ENCODE measurements at regions not wholly inside any gene's neighbourhood (a gene's known extent, or its start where the extent isn't known, plus 50 kb on each side); places are given as distances from the start of the nearest gene placed in this dataset.
"Not testable (repeated sequence)": the region's sequence is repeated elsewhere in the genome, so short reads cannot be mapped to it uniquely, and the experiment has no call there.

DNA sequence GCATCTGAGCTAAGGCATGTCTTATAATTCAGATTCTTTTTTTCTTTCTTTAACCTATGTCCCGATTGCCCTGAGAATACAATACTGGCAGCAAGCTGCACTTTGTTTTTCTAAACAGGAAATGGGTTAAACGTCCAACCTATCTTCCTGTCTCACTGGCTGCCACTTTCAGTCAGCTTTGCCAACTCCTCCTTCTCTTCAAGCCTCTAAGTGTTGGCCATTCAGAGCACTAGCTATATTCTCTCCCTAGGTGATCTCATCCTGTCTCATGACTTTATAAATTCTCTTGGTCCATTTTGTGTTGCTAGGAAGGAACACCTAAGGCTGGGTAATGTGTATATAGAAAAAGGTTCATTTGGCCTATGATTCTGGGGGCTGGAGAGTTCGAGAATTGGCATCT, 109.5 kb upstream of the TSC22D1 start:
- H3K27ac ChIP-seq (ENCODE audit: low read depth, low read length): no peak overlapping the region

DNA sequence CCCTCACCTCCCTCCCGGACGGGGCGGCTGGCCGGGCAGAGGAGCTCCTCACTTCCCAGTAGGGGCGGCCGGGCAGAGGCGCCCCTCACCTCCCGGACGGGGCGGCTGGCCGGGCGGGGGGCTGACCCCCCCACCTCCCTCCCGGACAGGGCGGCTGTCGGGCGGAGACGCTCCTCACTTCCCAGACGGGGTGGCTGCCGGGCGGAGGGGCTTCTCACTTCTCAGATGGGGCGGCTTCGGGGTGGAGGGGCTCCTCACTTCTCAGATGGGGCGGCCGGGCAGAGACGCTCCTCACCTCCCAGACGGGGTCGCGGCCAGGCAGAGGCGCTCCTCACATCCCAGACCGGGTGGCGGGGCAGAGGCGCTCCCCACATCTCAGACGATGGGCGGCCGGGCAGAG, 106.3 kb upstream of the TSC22D1 start:
- not testable (repeated sequence) for H3K9me3 ChIP-seq (ENCODE audit: control insufficient read depth in 1 of 2, low read length in 2 of 2); H3K4me1 ChIP-seq (ENCODE audit: control insufficient read depth in 1 of 2, insufficient read depth in 2 of 2, low read length in 2 of 2); H3K27me3 ChIP-seq (ENCODE audit: control insufficient read depth in 1 of 2, insufficient read depth in 2 of 2, low read length in 2 of 2); H3K36me3 ChIP-seq (ENCODE audit: control insufficient read depth in 1 of 2, insufficient read depth in 2 of 2, low read length in 2 of 2); H3K27ac ChIP-seq (ENCODE audit: low read depth, low read length); H3K9ac ChIP-seq (ENCODE audit: low read depth in 1 of 2, low read length in 2 of 2); H3K4me3 ChIP-seq (ENCODE audit: low read depth in 1 of 2, low read length in 2 of 2)

More for the DNA sequence above, 109.5 kb upstream of the TSC22D1 start:
- Histone ChIP-seq H3K36me3 (ENCODE audit: control insufficient read depth in 1 of 2, insufficient read depth in 2 of 2, low read length in 2 of 2) (no peaks in the 10 kb centered on the region), H3K4me1 (ENCODE audit: control insufficient read depth in 1 of 2, insufficient read depth in 2 of 2, low read length in 2 of 2) (no peaks in the 10 kb centered on the region), H3K27me3 (ENCODE audit: control insufficient read depth in 1 of 2, insufficient read depth in 2 of 2, low read length in 2 of 2) (no peaks in the 10 kb centered on the region), H3K9me3 (ENCODE audit: control insufficient read depth in 1 of 2, low read length in 2 of 2) (peaks cover 0 to 2% of the 10 kb centered on the region in 2 donors), H3K9ac (ENCODE audit: low read depth in 1 of 2, low read length in 2 of 2) (no peak overlapping the region), H3K4me3 (ENCODE audit: low read depth in 1 of 2, low read length in 2 of 2) (no peak overlapping the region)

DNA sequence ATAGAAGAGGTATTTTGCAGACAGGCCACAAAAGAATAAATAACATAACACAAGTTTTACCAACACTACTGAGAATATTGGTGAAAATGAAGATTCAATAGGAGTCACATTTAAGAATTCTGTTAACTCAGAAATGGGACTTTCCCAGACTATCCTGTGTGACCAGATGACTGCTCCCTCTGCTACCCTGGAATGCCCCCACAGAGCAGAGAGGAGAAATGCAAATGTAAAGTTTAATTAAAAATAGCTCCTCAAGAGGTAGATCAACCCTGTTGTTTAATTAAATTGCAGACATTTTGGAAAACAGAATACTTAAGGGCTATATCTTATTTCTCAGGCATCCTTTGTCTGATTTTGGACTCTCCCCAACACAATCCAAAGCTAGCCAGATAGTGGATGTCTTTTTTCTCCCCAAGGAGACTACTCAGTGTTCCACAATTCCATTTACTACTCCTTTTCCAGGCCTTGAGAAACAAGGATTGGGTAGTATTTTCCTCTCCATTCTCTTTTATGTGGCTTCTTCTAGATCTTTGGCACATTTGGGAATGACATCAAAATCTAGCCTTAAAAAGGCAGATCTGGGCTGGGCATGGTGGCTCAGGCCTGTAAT, 104.7 kb upstream of the TSC22D1 start:
- Histone ChIP-seq H3K27ac (ENCODE audit: low read depth, low read length) (no peak overlapping the region), H3K9ac (ENCODE audit: low read depth in 1 of 2, low read length in 2 of 2) (no peak overlapping the region), H3K36me3 (ENCODE audit: control insufficient read depth in 1 of 2, insufficient read depth in 2 of 2, low read length in 2 of 2) (no peaks in the 10 kb centered on the region), H3K4me1 (ENCODE audit: control insufficient read depth in 1 of 2, insufficient read depth in 2 of 2, low read length in 2 of 2) (no peaks in the 10 kb centered on the region), H3K4me3 (ENCODE audit: low read depth in 1 of 2, low read length in 2 of 2) (no peak overlapping the region), H3K9me3 (ENCODE audit: control insufficient read depth in 1 of 2, low read length in 2 of 2) (peaks cover 0 to 4% of the 10 kb centered on the region in 2 donors), H3K27me3 (ENCODE audit: control insufficient read depth in 1 of 2, insufficient read depth in 2 of 2, low read length in 2 of 2) (no peaks in the 10 kb centered on the region)

DNA sequence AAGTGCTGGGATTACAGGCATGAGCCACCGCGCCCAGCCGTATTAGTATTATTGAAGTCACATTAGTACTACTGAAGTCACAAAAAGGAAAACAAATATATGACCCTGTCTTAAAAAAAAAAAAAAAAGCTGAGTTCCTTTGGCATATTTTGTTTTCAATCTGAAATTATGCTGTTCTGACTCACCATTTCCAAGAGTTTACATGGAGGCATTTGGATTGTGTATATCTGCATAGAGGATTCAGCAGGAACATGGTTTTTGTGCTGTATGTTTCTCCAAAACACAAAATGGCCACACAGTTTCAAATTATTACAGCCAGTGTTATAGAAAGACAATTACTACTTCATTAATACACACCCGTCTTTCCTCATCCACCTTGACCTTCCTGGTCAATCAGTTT, 103.5 kb upstream of the TSC22D1 start:
- no peak overlapping the region for H3K9ac ChIP-seq (ENCODE audit: low read depth in 1 of 2, low read length in 2 of 2)
- no peak overlapping the region for H3K27ac ChIP-seq (ENCODE audit: low read depth, low read length)
- H3K4me1 ChIP-seq (ENCODE audit: control insufficient read depth in 1 of 2, insufficient read depth in 2 of 2, low read length in 2 of 2): no peaks in the 10 kb centered on the region
- no peaks in the 10 kb centered on the region for H3K36me3 ChIP-seq (ENCODE audit: control insufficient read depth in 1 of 2, insufficient read depth in 2 of 2, low read length in 2 of 2)
- H3K4me3 ChIP-seq (ENCODE audit: low read depth in 1 of 2, low read length in 2 of 2): no peak overlapping the region
- peaks cover 0 to 4% of the 10 kb centered on the region in 2 donors for H3K9me3 ChIP-seq (ENCODE audit: control insufficient read depth in 1 of 2, low read length in 2 of 2)
- H3K27me3 ChIP-seq (ENCODE audit: control insufficient read depth in 1 of 2, insufficient read depth in 2 of 2, low read length in 2 of 2): no peaks in the 10 kb centered on the region

DNA sequence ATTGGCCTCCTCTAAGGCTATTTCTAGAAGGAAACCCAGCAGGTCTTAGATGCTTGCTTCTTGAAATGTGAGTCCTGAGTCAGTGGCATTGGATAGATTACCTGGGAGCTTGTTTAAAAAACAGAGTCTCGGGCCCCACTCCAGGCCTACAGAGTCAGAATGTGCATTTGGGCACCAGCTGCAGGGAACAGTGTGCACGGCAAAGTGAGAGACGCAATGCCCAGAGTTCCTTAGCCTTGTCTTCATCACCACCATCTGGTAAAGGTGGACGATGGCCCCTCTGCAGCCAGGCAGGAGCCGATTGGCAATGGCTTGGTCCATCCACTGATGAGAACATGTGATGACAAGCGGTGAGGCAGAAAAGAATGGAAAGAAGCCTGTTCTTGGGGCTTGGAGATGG, 102.1 kb upstream of the TSC22D1 start:
- Histone ChIP-seq H3K9me3 (ENCODE audit: control insufficient read depth in 1 of 2, low read length in 2 of 2) (peaks cover 0 to 4% of the 10 kb centered on the region in 2 donors), H3K4me3 (ENCODE audit: low read depth in 1 of 2, low read length in 2 of 2) (no peak overlapping the region), H3K36me3 (ENCODE audit: control insufficient read depth in 1 of 2, insufficient read depth in 2 of 2, low read length in 2 of 2) (no peaks in the 10 kb centered on the region), H3K27ac (ENCODE audit: low read depth, low read length) (no peak overlapping the region), H3K4me1 (ENCODE audit: control insufficient read depth in 1 of 2, insufficient read depth in 2 of 2, low read length in 2 of 2) (no peaks in the 10 kb centered on the region), H3K9ac (ENCODE audit: low read depth in 1 of 2, low read length in 2 of 2) (no peak overlapping the region), H3K27me3 (ENCODE audit: control insufficient read depth in 1 of 2, insufficient read depth in 2 of 2, low read length in 2 of 2) (no peaks in the 10 kb centered on the region)

DNA sequence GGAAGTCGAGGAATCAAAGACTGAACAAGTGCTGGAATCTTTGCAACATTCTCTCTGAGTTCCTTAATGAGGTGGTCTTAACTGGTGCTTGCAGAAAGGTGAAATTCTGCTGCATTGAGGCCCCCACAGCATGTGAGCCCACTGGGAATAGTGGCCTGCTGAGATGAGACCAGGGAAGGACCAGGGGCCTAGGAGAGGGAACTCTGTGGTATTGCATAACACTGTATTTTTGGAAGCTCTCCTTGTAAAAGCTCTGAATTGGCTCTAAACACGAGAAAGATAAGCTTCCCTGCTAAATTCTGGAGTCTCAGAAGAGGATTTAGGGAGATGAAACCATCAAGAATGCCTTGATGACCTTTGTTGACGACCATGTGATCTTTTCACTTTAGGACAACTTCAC, 100.4 kb upstream of the TSC22D1 start:
- Histone ChIP-seq H3K4me3 (ENCODE audit: low read depth in 1 of 2, low read length in 2 of 2) (no peak overlapping the region), H3K27me3 (ENCODE audit: control insufficient read depth in 1 of 2, insufficient read depth in 2 of 2, low read length in 2 of 2) (no peaks in the 10 kb centered on the region), H3K27ac (ENCODE audit: low read depth, low read length) (no peak overlapping the region), H3K4me1 (ENCODE audit: control insufficient read depth in 1 of 2, insufficient read depth in 2 of 2, low read length in 2 of 2) (no peaks in the 10 kb centered on the region), H3K9ac (ENCODE audit: low read depth in 1 of 2, low read length in 2 of 2) (no peak overlapping the region), H3K36me3 (ENCODE audit: control insufficient read depth in 1 of 2, insufficient read depth in 2 of 2, low read length in 2 of 2) (no peaks in the 10 kb centered on the region), H3K9me3 (ENCODE audit: control insufficient read depth in 1 of 2, low read length in 2 of 2) (peaks cover 0 to 4% of the 10 kb centered on the region in 2 donors)

DNA sequence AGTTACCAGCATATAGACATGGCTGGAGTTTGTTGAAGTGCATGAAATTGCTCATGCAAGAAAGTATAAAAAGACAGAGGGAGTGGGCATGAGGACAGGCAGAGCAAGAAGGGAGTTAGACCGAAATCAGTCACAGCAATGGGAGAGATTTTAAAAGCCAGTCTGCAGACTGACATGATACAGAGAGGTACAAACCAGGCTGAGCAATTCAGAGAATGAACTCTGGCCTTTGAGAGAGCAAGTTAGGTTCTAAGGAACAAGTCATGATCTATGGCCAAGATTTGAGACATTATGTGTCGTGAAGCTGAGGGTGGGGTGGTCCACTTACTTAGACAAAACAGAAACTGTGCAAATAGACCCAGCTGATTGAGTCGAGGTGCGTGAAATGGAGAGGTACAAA, 93.4 kb upstream of the TSC22D1 start:
- Histone ChIP-seq H3K4me3 (ENCODE audit: low read depth in 1 of 2, low read length in 2 of 2) (no peak overlapping the region), H3K27ac (ENCODE audit: low read depth, low read length) (no peak overlapping the region), H3K9ac (ENCODE audit: low read depth in 1 of 2, low read length in 2 of 2) (no peak overlapping the region), H3K36me3 (ENCODE audit: control insufficient read depth in 1 of 2, insufficient read depth in 2 of 2, low read length in 2 of 2) (no peaks in the 10 kb centered on the region), H3K27me3 (ENCODE audit: control insufficient read depth in 1 of 2, insufficient read depth in 2 of 2, low read length in 2 of 2) (no peaks in the 10 kb centered on the region), H3K9me3 (ENCODE audit: control insufficient read depth in 1 of 2, low read length in 2 of 2) (no peaks in the 10 kb centered on the region), H3K4me1 (ENCODE audit: control insufficient read depth in 1 of 2, insufficient read depth in 2 of 2, low read length in 2 of 2) (no peaks in the 10 kb centered on the region)

DNA sequence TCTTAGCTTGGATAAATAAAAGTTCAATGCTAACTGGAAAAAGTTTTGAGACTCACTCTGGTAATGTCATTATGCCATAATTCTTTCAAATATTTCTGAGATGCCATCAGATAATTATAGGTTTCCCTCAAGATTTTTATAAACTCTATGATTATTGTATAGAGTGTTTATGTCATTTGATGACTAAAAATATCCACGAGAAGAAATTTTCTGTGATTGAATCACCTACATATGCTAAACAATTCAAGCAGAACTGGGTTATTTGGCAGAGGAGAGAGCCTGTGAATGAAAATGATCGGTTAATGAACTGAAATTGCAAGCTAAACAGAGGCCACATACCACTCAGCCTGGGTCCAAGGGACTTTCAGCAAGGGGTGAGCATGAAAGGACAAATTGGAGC, 92.6 kb upstream of the TSC22D1 start:
- H3K9ac ChIP-seq (ENCODE audit: low read depth in 1 of 2, low read length in 2 of 2): no peak overlapping the region
- H3K4me1 ChIP-seq (ENCODE audit: control insufficient read depth in 1 of 2, insufficient read depth in 2 of 2, low read length in 2 of 2): no peaks in the 10 kb centered on the region
- no peaks in the 10 kb centered on the region for H3K27me3 ChIP-seq (ENCODE audit: control insufficient read depth in 1 of 2, insufficient read depth in 2 of 2, low read length in 2 of 2)
- no peak overlapping the region for H3K27ac ChIP-seq (ENCODE audit: low read depth, low read length)
- H3K36me3 ChIP-seq (ENCODE audit: control insufficient read depth in 1 of 2, insufficient read depth in 2 of 2, low read length in 2 of 2): no peaks in the 10 kb centered on the region
- no peaks in the 10 kb centered on the region for H3K9me3 ChIP-seq (ENCODE audit: control insufficient read depth in 1 of 2, low read length in 2 of 2)
- H3K4me3 ChIP-seq (ENCODE audit: low read depth in 1 of 2, low read length in 2 of 2): no peak overlapping the region

DNA sequence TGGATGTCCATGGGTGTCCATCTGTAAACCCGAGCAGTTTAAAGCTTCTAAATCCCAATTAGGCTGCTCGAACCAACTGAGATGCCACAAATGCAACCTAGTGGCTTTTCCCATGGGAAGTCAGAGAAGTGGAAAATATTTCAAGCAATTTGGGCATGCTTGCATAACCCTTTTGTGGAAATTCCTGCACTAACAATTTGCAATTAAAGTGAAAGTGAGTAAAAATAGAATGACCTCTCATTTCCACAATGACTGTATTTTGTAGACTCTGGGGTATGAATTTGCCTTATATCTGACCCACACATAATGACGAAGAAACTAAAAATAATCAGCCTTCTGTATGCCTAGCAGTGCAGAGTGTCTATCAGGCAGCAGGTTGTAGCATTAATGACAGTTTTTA, 91.8 kb upstream of the TSC22D1 start:
- Histone ChIP-seq H3K4me3 (ENCODE audit: low read depth in 1 of 2, low read length in 2 of 2) (no peak overlapping the region), H3K36me3 (ENCODE audit: control insufficient read depth in 1 of 2, insufficient read depth in 2 of 2, low read length in 2 of 2) (no peaks in the 10 kb centered on the region), H3K9ac (ENCODE audit: low read depth in 1 of 2, low read length in 2 of 2) (no peak overlapping the region), H3K9me3 (ENCODE audit: control insufficient read depth in 1 of 2, low read length in 2 of 2) (no peaks in the 10 kb centered on the region), H3K27me3 (ENCODE audit: control insufficient read depth in 1 of 2, insufficient read depth in 2 of 2, low read length in 2 of 2) (no peaks in the 10 kb centered on the region), H3K27ac (ENCODE audit: low read depth, low read length) (no peak overlapping the region), H3K4me1 (ENCODE audit: control insufficient read depth in 1 of 2, insufficient read depth in 2 of 2, low read length in 2 of 2) (no peaks in the 10 kb centered on the region)

DNA sequence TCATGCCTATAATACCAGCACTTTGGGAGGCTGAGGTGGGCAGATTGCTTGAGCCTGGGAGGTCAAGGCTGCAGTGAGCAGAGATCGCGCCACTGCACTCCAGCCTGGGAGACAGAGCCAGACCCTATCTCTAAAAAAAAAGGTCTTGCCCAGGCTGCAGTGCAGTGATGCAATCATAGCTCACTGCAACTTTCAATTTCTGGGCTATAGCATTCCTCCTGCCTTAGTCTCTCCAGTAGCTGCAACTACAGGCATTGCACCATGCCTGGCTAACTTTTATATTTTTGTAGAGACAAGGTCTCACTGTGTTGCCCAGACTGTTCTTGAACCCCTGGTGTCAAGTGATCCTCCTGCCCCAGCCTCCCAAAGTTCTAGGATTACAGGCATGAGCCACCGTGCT, 90.4 kb upstream of the TSC22D1 start:
- not testable (repeated sequence) for H3K9ac ChIP-seq (ENCODE audit: low read depth in 1 of 2, low read length in 2 of 2); H3K27ac ChIP-seq (ENCODE audit: low read depth, low read length); H3K4me3 ChIP-seq (ENCODE audit: low read depth in 1 of 2, low read length in 2 of 2); H3K9me3 ChIP-seq (ENCODE audit: control insufficient read depth in 1 of 2, low read length in 2 of 2); H3K4me1 ChIP-seq (ENCODE audit: control insufficient read depth in 1 of 2, insufficient read depth in 2 of 2, low read length in 2 of 2); H3K36me3 ChIP-seq (ENCODE audit: control insufficient read depth in 1 of 2, insufficient read depth in 2 of 2, low read length in 2 of 2); H3K27me3 ChIP-seq (ENCODE audit: control insufficient read depth in 1 of 2, insufficient read depth in 2 of 2, low read length in 2 of 2)

DNA sequence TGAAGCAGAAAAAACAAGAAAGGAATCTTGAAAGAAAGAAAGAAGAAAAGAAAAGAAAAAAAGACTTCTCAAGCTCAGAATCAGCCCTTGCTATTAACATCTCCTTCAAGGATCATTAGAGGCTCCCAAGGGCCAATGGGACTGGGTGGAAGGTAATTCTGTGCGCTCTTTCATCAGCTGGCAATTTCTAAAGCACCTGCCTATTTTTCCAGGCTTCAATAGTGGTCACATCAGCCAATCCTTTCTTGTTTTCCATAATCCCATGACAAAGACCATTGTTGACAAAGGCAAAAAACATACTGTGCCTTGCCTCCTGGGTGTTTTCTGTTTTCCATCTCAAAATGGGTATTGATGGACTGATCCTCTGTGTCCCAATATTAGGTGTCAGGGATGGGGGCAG, 88.2 kb upstream of the TSC22D1 start:
- no peak overlapping the region for H3K9ac ChIP-seq (ENCODE audit: low read depth in 1 of 2, low read length in 2 of 2)
- H3K4me3 ChIP-seq (ENCODE audit: low read depth in 1 of 2, low read length in 2 of 2): no peak overlapping the region
- no peaks in the 10 kb centered on the region for H3K27me3 ChIP-seq (ENCODE audit: control insufficient read depth in 1 of 2, insufficient read depth in 2 of 2, low read length in 2 of 2)
- no peaks in the 10 kb centered on the region for H3K36me3 ChIP-seq (ENCODE audit: control insufficient read depth in 1 of 2, insufficient read depth in 2 of 2, low read length in 2 of 2)
- no peaks in the 10 kb centered on the region for H3K4me1 ChIP-seq (ENCODE audit: control insufficient read depth in 1 of 2, insufficient read depth in 2 of 2, low read length in 2 of 2)
- H3K27ac ChIP-seq (ENCODE audit: low read depth, low read length): no peak overlapping the region
- H3K9me3 ChIP-seq (ENCODE audit: control insufficient read depth in 1 of 2, low read length in 2 of 2): no peaks in the 10 kb centered on the region
